ENCODE measurements at regions not wholly inside any gene's neighbourhood (a gene's known extent, or its start where the extent isn't known, plus 50 kb on each side); places are given as distances from the start of the nearest gene placed in this dataset.
"Not testable (repeated sequence)": the region's sequence is repeated elsewhere in the genome, so short reads cannot be mapped to it uniquely, and the experiment has no call there.

GRCh38 chr1:143553627-143554026 lies 418.2 kb downstream of the FAM72C start:
- Mint-ChIP-seq H3K36me3 (no peaks in the 10 kb centered on the region), H3K4me1 (no peaks in the 10 kb centered on the region), H3K27ac (no peak overlapping the region), H3K4me3 (no peak overlapping the region), H3K9me3 (no peaks in the 10 kb centered on the region), H3K27me3 (no peaks in the 10 kb centered on the region)
- no peak for ATAC-seq

- not testable (repeated sequence) for H3K4me3 Mint-ChIP-seq, ATAC-seq, H3K4me1 Mint-ChIP-seq, H3K27ac Mint-ChIP-seq
- peaks cover 28% of the 10 kb centered on the region for H3K36me3 Mint-ChIP-seq
- peaks cover 33% of the 10 kb centered on the region for H3K27me3 Mint-ChIP-seq
- H3K9me3 Mint-ChIP-seq, result peaks cover 27% of the 10 kb centered on the region
Measured at GRCh38 chr1:143504703-143505102, 467.1 kb downstream of the FAM72C start.

- peaks cover 27% of the 10 kb centered on the region for H3K9me3 Mint-ChIP-seq
- H3K27me3 Mint-ChIP-seq, result peaks cover 33% of the 10 kb centered on the region
- not testable (repeated sequence) for H3K27ac Mint-ChIP-seq, H3K4me1 Mint-ChIP-seq, ATAC-seq, H3K4me3 Mint-ChIP-seq
- H3K36me3 Mint-ChIP-seq, result peaks cover 28% of the 10 kb centered on the region
Measured at GRCh38 chr1:143504080-143504479, 467.7 kb downstream of the FAM72C start.

GRCh38 chr1:143503048-143503447 lies 468.7 kb downstream of the FAM72C start:
- Mint-ChIP-seq H3K4me3 (peak overlapping the region; percentile 36), H3K36me3 (peaks cover 28% of the 10 kb centered on the region), H3K9me3 (peaks cover 27% of the 10 kb centered on the region), H3K27me3 (peaks cover 33% of the 10 kb centered on the region), H3K27ac (peak overlapping the region; percentile 14)
- not testable (repeated sequence) for H3K4me1 Mint-ChIP-seq, ATAC-seq

GRCh38 chr1:143502038-143502437 lies 469.7 kb downstream of the FAM72C start:
- Mint-ChIP-seq H3K36me3 (peaks cover 28% of the 10 kb centered on the region), H3K27me3 (peaks cover 33% of the 10 kb centered on the region), H3K9me3 (peaks cover 27% of the 10 kb centered on the region)
- H3K4me3 Mint-ChIP-seq, H3K27ac Mint-ChIP-seq, ATAC-seq, H3K4me1 Mint-ChIP-seq: not testable (repeated sequence)

- not testable (repeated sequence) for H3K27ac Mint-ChIP-seq, H3K4me1 Mint-ChIP-seq, ATAC-seq
- peaks cover 14% of the 10 kb centered on the region for H3K9me3 Mint-ChIP-seq
- peaks cover 14% of the 10 kb centered on the region for H3K36me3 Mint-ChIP-seq
- peak overlapping the region; percentile 58 for H3K4me3 Mint-ChIP-seq
- H3K27me3 Mint-ChIP-seq, result peaks cover 17% of the 10 kb centered on the region
Measured at GRCh38 chr1:143498059-143498749, 473.6 kb downstream of the FAM72C start.

- H3K4me3 Mint-ChIP-seq, result peak overlapping the region; percentile 26
- H3K27me3 Mint-ChIP-seq, result peaks cover 8% of the 10 kb centered on the region
- peaks cover 6% of the 10 kb centered on the region for H3K9me3 Mint-ChIP-seq
- no peak overlapping the region for H3K27ac Mint-ChIP-seq
- no peak for ATAC-seq
- no peaks in the 10 kb centered on the region for H3K4me1 Mint-ChIP-seq
- H3K36me3 Mint-ChIP-seq, result peaks cover 6% of the 10 kb centered on the region
Measured at GRCh38 chr1:143497374-143497747, 474.4 kb downstream of the FAM72C start.

- H3K27me3 Mint-ChIP-seq, H3K36me3 Mint-ChIP-seq, H3K27ac Mint-ChIP-seq, ATAC-seq, H3K4me1 Mint-ChIP-seq, H3K9me3 Mint-ChIP-seq: not testable (repeated sequence)
- H3K4me3 Mint-ChIP-seq, result peak overlapping the region; percentile 26
Measured at GRCh38 chr1:143496526-143497373, 475.0 kb downstream of the FAM72C start.
